Panc1 (cell line): ENCODE measurements at regions not wholly inside any gene's neighbourhood (a gene's known extent, or its start where the extent isn't known, plus 50 kb on each side); places are given as distances from the start of the nearest gene placed in this dataset.

Source experiments
- ATAC-seq: fragments of 200-7000 bp; cut with Tn5 transposase; 2 replicates; pipeline ENCODE4 v1.9.1; 2020; ENCODE audit warnings: mild to moderate bottlenecking, moderate library complexity
- BruUV-seq: library from RNA; stranded (reverse); fragments of 400-500 nt; replicated peaks from 2 replicates; lab custom pipeline; 2021; lab: Mats Ljungman, UMichigan
- CTCF ChIA-PET: fragments of 300-600 bp; sonication (Branson Sonifier 250); formaldehyde crosslinking; loops from one replicate; lab custom pipeline; 2022; ENCODE audit warnings: antibody characterized with exemption; lab: Charles Lee
- POLR2A ChIA-PET: fragments of 300-600 bp; sonication (Branson Sonifier 250); formaldehyde crosslinking; loops from one replicate; lab custom pipeline; 2022; ENCODE audit warnings: antibody characterized with exemption; lab: Charles Lee
- DNase-seq: peaks from one replicate; pipeline ENCODE4 v3.0.0-alpha.2; 2010; ENCODE audit warnings: low read depth, low spot score
- H3K27ac ChIP-seq: 2 replicates; pipeline ENCODE4 v1.5.1; 2011; ENCODE audit warnings: mild to moderate bottlenecking, low read length, inconsistent platforms
- H3K27me3 ChIP-seq: fragments of 200-500 bp; sonication (Bioruptor generic); 2 replicates; pipeline ENCODE4 v1.6.0; 2014; ENCODE audit warnings: low read length, inconsistent platforms; ENCODE audit not compliant: control insufficient read depth, insufficient read depth
- H3K36me3 ChIP-seq: fragments of 200-500 bp; sonication (Bioruptor generic); 2 replicates; pipeline ENCODE4 v1.5.1; 2014; ENCODE audit warnings: inconsistent platforms, mild to moderate bottlenecking, low read length, moderate library complexity; ENCODE audit not compliant: control insufficient read depth, insufficient read depth
- H3K4me1 ChIP-seq: 2 replicates; pipeline ENCODE4 v1.5.1; 2011; ENCODE audit warnings: inconsistent platforms, mild to moderate bottlenecking, low read length, moderate library complexity; ENCODE audit not compliant: control insufficient read depth, insufficient read depth
- H3K4me3 ChIP-seq, 2 experiments: 2 replicates each; pipeline ENCODE4 v1.5.1; 2011 to 2012; ENCODE audit warnings: low read depth in 2 of 2, low read length in 2 of 2, mild to moderate bottlenecking in 2 of 2, inconsistent platforms in 1 of 2, moderate library complexity in 1 of 2
- H3K9me3 ChIP-seq: fragments of 200-500 bp; sonication (Bioruptor generic); 2 replicates; pipeline ENCODE4 v1.5.1; 2014; ENCODE audit warnings: low read depth, mild to moderate bottlenecking, inconsistent platforms, low read length, moderate library complexity; ENCODE audit not compliant: control insufficient read depth, insufficient read depth
- POLR2AphosphoS5 ChIP-seq: IDR thresholded peaks from 2 replicates; pipeline ENCODE4 v1.6.1; 2012; ENCODE audit warnings: mild to moderate bottlenecking, low read depth, low read length, moderate library complexity
- SIN3A ChIP-seq: IDR thresholded peaks from 2 replicates; pipeline ENCODE4 v1.6.1; 2012; ENCODE audit warnings: low read depth, mild to moderate bottlenecking, low read length, moderate library complexity, borderline replicate concordance; ENCODE audit not compliant: insufficient read depth
- TCF7L2 ChIP-seq: IDR thresholded peaks from 2 replicates; pipeline ENCODE4 v1.6.1; 2011; ENCODE audit warnings: mild to moderate bottlenecking, low read depth, low read length, inconsistent platforms
- in situ Hi-C: cut with HindIII; loops from 2 replicates; pipeline ENCODE4 v1.10.0; 2016; ENCODE audit warnings: low sequenced_read_pairs, low pct_unique_long_range_greater_than_20kb
- intact Hi-C: fragments of 100-400 bp; cut with micrococcal nuclease; formaldehyde crosslinking; loops from one replicate; pipeline ENCODE4 v1.10.0; 2022; ENCODE audit not compliant: unreplicated experiment
- TF ChIP-seq, protein P1 (sequence below), 2 experiments: IDR thresholded peaks; 2 replicates each; pipeline ENCODE4 v1.6.1; 2011 to 2012; ENCODE audit warnings: low read depth in 2 of 2, control low read depth in 1 of 2, low read length in 1 of 2, mild to moderate bottlenecking in 1 of 2, moderate library complexity in 1 of 2; ENCODE audit not compliant: insufficient read depth in 1 of 2
- TF ChIP-seq, protein P2 (sequence below): fragments of 450-650 bp; IDR thresholded peaks from 2 replicates; pipeline ENCODE4 v1.5.1; 2017; ENCODE audit warnings: mild to moderate bottlenecking

DNA sequence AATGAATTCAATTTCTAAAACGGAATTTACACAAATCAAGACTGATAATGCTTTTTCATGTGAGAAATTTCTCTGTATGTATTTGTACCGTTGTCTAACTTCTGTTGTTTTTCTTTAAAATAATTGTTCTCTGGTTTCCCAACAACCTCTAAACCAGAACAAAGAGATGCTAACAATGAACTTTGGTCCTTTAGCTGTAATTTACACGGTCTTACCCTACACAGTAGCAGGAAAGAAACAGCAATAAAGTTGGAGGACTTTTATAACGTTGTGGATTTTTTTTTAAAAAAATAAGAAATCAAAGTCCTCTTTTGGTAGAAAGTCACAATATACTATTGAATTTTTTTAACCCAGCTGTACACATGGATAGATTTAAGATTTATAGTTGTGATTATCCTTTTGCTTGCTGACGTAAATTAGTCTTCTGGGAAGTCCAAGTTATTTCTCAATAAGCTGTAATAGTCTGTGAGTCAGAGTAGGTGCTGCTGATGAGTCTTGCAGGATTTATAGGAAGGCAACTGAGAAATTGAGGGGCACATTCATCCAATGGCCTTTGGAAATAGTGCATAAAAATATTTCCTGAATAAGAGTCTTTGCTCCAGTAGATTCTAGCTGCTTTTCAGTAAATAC is 76.8 kb upstream of the PCSK1 start:
- Histone ChIP-seq H3K27me3 (peaks cover 14% of the 10 kb centered on the region; the same call in 1 of the 2 replicates), H3K9me3 (no peaks in the 10 kb centered on the region), H3K4me1 (no peaks in the 10 kb centered on the region), H3K4me3 (no peak overlapping the region), H3K36me3 (no peaks in the 10 kb centered on the region), H3K27ac (no peak overlapping the region)
- in situ Hi-C loops (no loop called here), intact Hi-C loops (no loop called here)
- CTCF ChIA-PET, result no interaction called here
- ATAC-seq, result no peak
- no TSS peak for BruUV-seq
- peak; percentile 58 for DNase-seq
- TF ChIP-seq, protein P1, sequence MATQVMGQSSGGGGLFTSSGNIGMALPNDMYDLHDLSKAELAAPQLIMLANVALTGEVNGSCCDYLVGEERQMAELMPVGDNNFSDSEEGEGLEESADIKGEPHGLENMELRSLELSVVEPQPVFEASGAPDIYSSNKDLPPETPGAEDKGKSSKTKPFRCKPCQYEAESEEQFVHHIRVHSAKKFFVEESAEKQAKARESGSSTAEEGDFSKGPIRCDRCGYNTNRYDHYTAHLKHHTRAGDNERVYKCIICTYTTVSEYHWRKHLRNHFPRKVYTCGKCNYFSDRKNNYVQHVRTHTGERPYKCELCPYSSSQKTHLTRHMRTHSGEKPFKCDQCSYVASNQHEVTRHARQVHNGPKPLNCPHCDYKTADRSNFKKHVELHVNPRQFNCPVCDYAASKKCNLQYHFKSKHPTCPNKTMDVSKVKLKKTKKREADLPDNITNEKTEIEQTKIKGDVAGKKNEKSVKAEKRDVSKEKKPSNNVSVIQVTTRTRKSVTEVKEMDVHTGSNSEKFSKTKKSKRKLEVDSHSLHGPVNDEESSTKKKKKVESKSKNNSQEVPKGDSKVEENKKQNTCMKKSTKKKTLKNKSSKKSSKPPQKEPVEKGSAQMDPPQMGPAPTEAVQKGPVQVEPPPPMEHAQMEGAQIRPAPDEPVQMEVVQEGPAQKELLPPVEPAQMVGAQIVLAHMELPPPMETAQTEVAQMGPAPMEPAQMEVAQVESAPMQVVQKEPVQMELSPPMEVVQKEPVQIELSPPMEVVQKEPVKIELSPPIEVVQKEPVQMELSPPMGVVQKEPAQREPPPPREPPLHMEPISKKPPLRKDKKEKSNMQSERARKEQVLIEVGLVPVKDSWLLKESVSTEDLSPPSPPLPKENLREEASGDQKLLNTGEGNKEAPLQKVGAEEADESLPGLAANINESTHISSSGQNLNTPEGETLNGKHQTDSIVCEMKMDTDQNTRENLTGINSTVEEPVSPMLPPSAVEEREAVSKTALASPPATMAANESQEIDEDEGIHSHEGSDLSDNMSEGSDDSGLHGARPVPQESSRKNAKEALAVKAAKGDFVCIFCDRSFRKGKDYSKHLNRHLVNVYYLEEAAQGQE (IDR thresholded peaks at IDR 0.05; ENCODE audit: insufficient read depth in 1 of 2, low read depth in 2 of 2, low read length in 1 of 2), result no peak
- TF ChIP-seq, protein P2, sequence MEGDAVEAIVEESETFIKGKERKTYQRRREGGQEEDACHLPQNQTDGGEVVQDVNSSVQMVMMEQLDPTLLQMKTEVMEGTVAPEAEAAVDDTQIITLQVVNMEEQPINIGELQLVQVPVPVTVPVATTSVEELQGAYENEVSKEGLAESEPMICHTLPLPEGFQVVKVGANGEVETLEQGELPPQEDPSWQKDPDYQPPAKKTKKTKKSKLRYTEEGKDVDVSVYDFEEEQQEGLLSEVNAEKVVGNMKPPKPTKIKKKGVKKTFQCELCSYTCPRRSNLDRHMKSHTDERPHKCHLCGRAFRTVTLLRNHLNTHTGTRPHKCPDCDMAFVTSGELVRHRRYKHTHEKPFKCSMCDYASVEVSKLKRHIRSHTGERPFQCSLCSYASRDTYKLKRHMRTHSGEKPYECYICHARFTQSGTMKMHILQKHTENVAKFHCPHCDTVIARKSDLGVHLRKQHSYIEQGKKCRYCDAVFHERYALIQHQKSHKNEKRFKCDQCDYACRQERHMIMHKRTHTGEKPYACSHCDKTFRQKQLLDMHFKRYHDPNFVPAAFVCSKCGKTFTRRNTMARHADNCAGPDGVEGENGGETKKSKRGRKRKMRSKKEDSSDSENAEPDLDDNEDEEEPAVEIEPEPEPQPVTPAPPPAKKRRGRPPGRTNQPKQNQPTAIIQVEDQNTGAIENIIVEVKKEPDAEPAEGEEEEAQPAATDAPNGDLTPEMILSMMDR, result no peak
- TF ChIP-seq SIN3A, result no peak
- TF ChIP-seq POLR2AphosphoS5, result no peak
- no peak for TF ChIP-seq TCF7L2
- POLR2A ChIA-PET, result no interaction called here

DNA sequence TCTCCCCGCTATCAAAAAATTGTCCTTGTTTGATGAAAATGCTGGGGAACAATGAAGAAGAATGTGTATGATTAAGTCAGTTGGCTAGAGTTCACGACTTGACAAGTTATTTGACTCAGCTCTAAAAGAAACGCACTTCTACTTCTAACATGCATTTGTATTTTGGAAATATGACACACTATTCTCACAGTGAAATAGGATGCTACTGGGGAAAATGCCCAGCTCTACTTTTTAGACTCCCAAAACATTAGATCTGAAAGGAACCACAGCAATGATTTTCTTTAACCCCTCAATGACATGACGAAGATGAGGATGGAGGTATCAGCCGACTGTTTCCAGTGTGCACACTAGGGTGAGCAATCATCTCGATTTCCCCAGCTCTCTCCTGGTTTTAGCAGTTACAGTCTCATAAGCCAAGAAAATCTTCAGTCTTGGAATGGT is 83.6 kb upstream of the PCSK1 start:
- POLR2A ChIA-PET, result no interaction called here
- in situ Hi-C loops (no loop called here), intact Hi-C loops (no loop called here)
- Histone ChIP-seq H3K36me3 (no peaks in the 10 kb centered on the region), H3K27ac (no peak overlapping the region), H3K27me3 (peaks cover 22% of the 10 kb centered on the region; the same call in 1 of the 2 replicates), H3K9me3 (no peaks in the 10 kb centered on the region), H3K4me3 (no peak overlapping the region), H3K4me1 (no peaks in the 10 kb centered on the region)
- TF ChIP-seq, protein P2, result no peak
- TF ChIP-seq SIN3A, result no peak
- no peak for TF ChIP-seq TCF7L2
- TF ChIP-seq, protein P1 (IDR thresholded peaks at IDR 0.05; ENCODE audit: insufficient read depth in 1 of 2, low read depth in 2 of 2, low read length in 1 of 2), result no peak
- no TSS peak for BruUV-seq
- DNase-seq (no peak), ATAC-seq (no peak)
- CTCF ChIA-PET, result interaction anchor here (0.8 kb wide), 1 partner anchor 79 kb away, joined by 5 read pairs; no protein-coding TSS in a partner anchor
